ENCODE measurements at regions not wholly inside any gene's neighbourhood (a gene's known extent, or its start where the extent isn't known, plus 50 kb on each side); places are given as distances from the start of the nearest gene placed in this dataset.

GRCh38 chr2:24439971-24440340 lies 51.1 kb upstream of the NCOA1 start:
- ATAC-seq = no peak
- Mint-ChIP-seq H3K36me3 (no peaks in the 10 kb centered on the region), H3K9me3 (no peaks in the 10 kb centered on the region), H3K27ac (no peak overlapping the region)
- DNase-seq (ENCODE audit: low spot score in 2 of 2) = no peak

- ATAC-seq = no peak
- H3K36me3 Mint-ChIP-seq = no peaks in the 10 kb centered on the region
- DNase-seq (ENCODE audit: low spot score in 2 of 2) = no peak
- H3K27ac Mint-ChIP-seq = no peak overlapping the region
- H3K9me3 Mint-ChIP-seq = no peaks in the 10 kb centered on the region
These were observed 51.6 kb upstream of the NCOA1 start for GRCh38 chr2:24439280-24439970.

- no peaks in the 10 kb centered on the region for H3K9me3 Mint-ChIP-seq
- no peaks in the 10 kb centered on the region for H3K36me3 Mint-ChIP-seq
- H3K27ac Mint-ChIP-seq = no peak overlapping the region
- no peak for DNase-seq (ENCODE audit: low spot score in 2 of 2)
- no peak for ATAC-seq
These were observed 52.9 kb upstream of the NCOA1 start for GRCh38 chr2:24438106-24438505.

GRCh38 chr2:24435391-24436316 lies 55.4 kb upstream of the NCOA1 start:
- ATAC-seq (no peak), DNase-seq (ENCODE audit: low spot score in 2 of 2) (no peak)
- H3K9me3 Mint-ChIP-seq = no peaks in the 10 kb centered on the region
- no peaks in the 10 kb centered on the region for H3K36me3 Mint-ChIP-seq
- H3K27ac Mint-ChIP-seq = no peak overlapping the region

- DNase-seq (ENCODE audit: low spot score in 2 of 2) = no peak
- Mint-ChIP-seq H3K36me3 (no peaks in the 10 kb centered on the region), H3K27ac (no peak overlapping the region), H3K9me3 (no peaks in the 10 kb centered on the region)
- ATAC-seq = no peak
These were observed 56.5 kb upstream of the NCOA1 start for GRCh38 chr2:24434541-24434940.

GRCh38 chr2:24432735-24433134 lies 58.3 kb upstream of the NCOA1 start:
- Mint-ChIP-seq H3K9me3 (no peaks in the 10 kb centered on the region), H3K27ac (no peak overlapping the region), H3K36me3 (no peaks in the 10 kb centered on the region)
- DNase-seq (ENCODE audit: low spot score in 2 of 2) (no peak), ATAC-seq (no peak)

GRCh38 chr2:24432121-24432520 lies 58.9 kb upstream of the NCOA1 start:
- no peak for ATAC-seq
- Mint-ChIP-seq H3K9me3 (no peaks in the 10 kb centered on the region), H3K27ac (no peak overlapping the region), H3K36me3 (no peaks in the 10 kb centered on the region)
- DNase-seq (ENCODE audit: low spot score in 2 of 2) = no peak

- DNase-seq (ENCODE audit: low spot score in 2 of 2) = no peak
- H3K36me3 Mint-ChIP-seq = no peaks in the 10 kb centered on the region
- no peak for ATAC-seq
- no peaks in the 10 kb centered on the region for H3K9me3 Mint-ChIP-seq
- no peak overlapping the region for H3K27ac Mint-ChIP-seq
These were observed 61.6 kb upstream of the NCOA1 start for GRCh38 chr2:24429197-24430074.

GRCh38 chr2:24424387-24424786 lies 64.1 kb upstream of the ITSN2 start:
- DNase-seq (ENCODE audit: low spot score in 2 of 2) = no peak
- H3K9me3 Mint-ChIP-seq = no peaks in the 10 kb centered on the region

GRCh38 chr2:24423095-24423494 lies 62.8 kb upstream of the ITSN2 start:
- no peaks in the 10 kb centered on the region for H3K9me3 Mint-ChIP-seq
- H3K27ac Mint-ChIP-seq = no peak overlapping the region
- no peaks in the 10 kb centered on the region for H3K36me3 Mint-ChIP-seq
- DNase-seq (ENCODE audit: low spot score in 2 of 2) (no peak), ATAC-seq (no peak)

More at GRCh38 chr2:24424387-24424786, 64.1 kb upstream of the ITSN2 start:
- Mint-ChIP-seq H3K27ac (no peak overlapping the region), H3K36me3 (no peaks in the 10 kb centered on the region)
- ATAC-seq = no peak

GRCh38 chr2:24421668-24422067 lies 61.3 kb upstream of the ITSN2 start:
- H3K36me3 Mint-ChIP-seq = no peaks in the 10 kb centered on the region
- no peaks in the 10 kb centered on the region for H3K9me3 Mint-ChIP-seq
- peak in 1 of 2 donors; percentile 73 for DNase-seq (ENCODE audit: low spot score in 2 of 2)
- H3K27ac Mint-ChIP-seq = no peak overlapping the region
- peak; percentile 36 to 49 for ATAC-seq

- no peak for DNase-seq (ENCODE audit: low spot score in 2 of 2)
- Mint-ChIP-seq H3K27ac (no peak overlapping the region), H3K9me3 (no peaks in the 10 kb centered on the region), H3K36me3 (no peaks in the 10 kb centered on the region)
- ATAC-seq = no peak
These were observed 60.0 kb upstream of the ITSN2 start for GRCh38 chr2:24420373-24420772.

GRCh38 chr2:24418166-24418841 lies 58.0 kb upstream of the ITSN2 start:
- H3K36me3 Mint-ChIP-seq = no peaks in the 10 kb centered on the region
- no peak for DNase-seq (ENCODE audit: low spot score in 2 of 2)
- peak; percentile 42 to 49 for ATAC-seq
- H3K27ac Mint-ChIP-seq = no peak overlapping the region
- H3K9me3 Mint-ChIP-seq = no peaks in the 10 kb centered on the region

- ATAC-seq = no peak
- no peak overlapping the region for H3K27ac Mint-ChIP-seq
- DNase-seq (ENCODE audit: low spot score in 2 of 2) = no peak
- no peaks in the 10 kb centered on the region for H3K9me3 Mint-ChIP-seq
- no peaks in the 10 kb centered on the region for H3K36me3 Mint-ChIP-seq
These were observed 52.5 kb upstream of the ITSN2 start for GRCh38 chr2:24412812-24413211.

GRCh38 chr2:24411488-24412151 lies 51.3 kb upstream of the ITSN2 start:
- no peaks in the 10 kb centered on the region for H3K36me3 Mint-ChIP-seq
- no peaks in the 10 kb centered on the region for H3K9me3 Mint-ChIP-seq
- ATAC-seq (no peak), DNase-seq (ENCODE audit: low spot score in 2 of 2) (no peak)
- no peak overlapping the region for H3K27ac Mint-ChIP-seq

- no peak overlapping the region for H3K27ac Mint-ChIP-seq
These were observed 50.6 kb upstream of the ITSN2 start for GRCh38 chr2:24410976-24411375.

More at GRCh38 chr2:24410976-24411375, 50.6 kb upstream of the ITSN2 start:
- H3K9me3 Mint-ChIP-seq = no peaks in the 10 kb centered on the region
- H3K36me3 Mint-ChIP-seq = no peaks in the 10 kb centered on the region
- ATAC-seq = no peak
- no peak for DNase-seq (ENCODE audit: low spot score in 2 of 2)
